ENCODE measurements at regions not wholly inside any gene's neighbourhood (a gene's known extent, or its start where the extent isn't known, plus 50 kb on each side); places are given as distances from the start of the nearest gene placed in this dataset.

DNA sequence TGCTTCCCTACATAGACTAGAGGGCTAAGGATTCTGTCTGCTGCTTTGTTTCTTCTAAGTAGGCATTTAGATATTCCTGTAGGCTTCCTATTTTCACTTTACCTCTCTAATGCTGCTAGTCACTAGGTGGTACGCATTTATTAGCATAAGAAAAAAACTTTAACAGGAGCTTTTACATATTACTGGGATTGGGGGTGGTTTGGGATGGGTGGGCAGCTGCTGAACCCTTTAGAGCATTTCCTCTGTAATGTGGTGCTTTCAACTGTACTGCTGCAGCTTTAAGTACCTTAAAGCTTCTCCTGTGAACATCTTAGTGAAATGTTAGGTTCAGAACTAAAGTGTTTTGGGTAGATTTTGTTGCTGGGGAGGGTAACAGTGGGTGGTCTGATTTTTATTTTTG is 92.6 kb downstream of the ZNF486 start:
- Mint-ChIP-seq H3K27ac (no peak overlapping the region), H3K9me3 (peaks cover 45% of the 10 kb centered on the region), H3K4me1 (ENCODE audit: low read depth) (no peaks in the 10 kb centered on the region), H3K36me3 (ENCODE audit: low read depth) (no peaks in the 10 kb centered on the region), H3K4me3 (no peak overlapping the region), H3K27me3 (ENCODE audit: low read depth) (no peaks in the 10 kb centered on the region)

DNA sequence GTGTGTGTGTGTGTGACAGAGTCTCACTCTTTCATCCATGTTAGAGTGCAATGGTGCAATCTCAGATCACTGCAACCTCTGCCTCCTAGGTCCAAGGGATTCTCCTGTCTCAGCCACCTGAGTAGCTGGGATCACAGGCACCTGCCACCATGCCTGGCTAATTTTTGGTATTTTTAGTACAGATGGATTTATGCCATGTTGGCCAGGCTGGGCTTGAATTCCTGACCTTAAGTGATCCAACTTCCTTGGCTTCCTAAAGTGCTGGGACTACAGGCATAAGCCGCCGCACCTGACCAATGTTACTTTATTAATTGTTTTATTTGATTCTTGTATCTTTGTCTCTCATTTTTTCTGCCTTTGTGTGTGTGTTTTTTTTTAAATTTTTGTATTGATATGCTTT is 89.6 kb downstream of the ZNF486 start:
- Mint-ChIP-seq H3K4me1 (ENCODE audit: low read depth) (no peaks in the 10 kb centered on the region), H3K36me3 (ENCODE audit: low read depth) (no peaks in the 10 kb centered on the region), H3K9me3 (peaks cover 44% of the 10 kb centered on the region), H3K27me3 (ENCODE audit: low read depth) (no peaks in the 10 kb centered on the region), H3K4me3 (no peak overlapping the region), H3K27ac (no peak overlapping the region)

- no peak overlapping the region for H3K4me3 Mint-ChIP-seq
- H3K27me3 Mint-ChIP-seq (ENCODE audit: low read depth), result no peaks in the 10 kb centered on the region
- H3K9me3 Mint-ChIP-seq, result peaks cover 33% of the 10 kb centered on the region
- no peak overlapping the region for H3K27ac Mint-ChIP-seq
- H3K4me1 Mint-ChIP-seq (ENCODE audit: low read depth), result no peaks in the 10 kb centered on the region
- H3K36me3 Mint-ChIP-seq (ENCODE audit: low read depth), result no peaks in the 10 kb centered on the region
Observed at GRCh38 chr19:20254121-20254520, 87.1 kb downstream of the ZNF486 start.

GRCh38 chr19:20252613-20253012 is 85.6 kb downstream of the ZNF486 start:
- H3K4me1 Mint-ChIP-seq (ENCODE audit: low read depth), result no peaks in the 10 kb centered on the region
- peaks cover 18% of the 10 kb centered on the region for H3K9me3 Mint-ChIP-seq
- no peaks in the 10 kb centered on the region for H3K27me3 Mint-ChIP-seq (ENCODE audit: low read depth)
- no peak overlapping the region for H3K27ac Mint-ChIP-seq
- H3K36me3 Mint-ChIP-seq (ENCODE audit: low read depth), result no peaks in the 10 kb centered on the region
- H3K4me3 Mint-ChIP-seq, result no peak overlapping the region

DNA sequence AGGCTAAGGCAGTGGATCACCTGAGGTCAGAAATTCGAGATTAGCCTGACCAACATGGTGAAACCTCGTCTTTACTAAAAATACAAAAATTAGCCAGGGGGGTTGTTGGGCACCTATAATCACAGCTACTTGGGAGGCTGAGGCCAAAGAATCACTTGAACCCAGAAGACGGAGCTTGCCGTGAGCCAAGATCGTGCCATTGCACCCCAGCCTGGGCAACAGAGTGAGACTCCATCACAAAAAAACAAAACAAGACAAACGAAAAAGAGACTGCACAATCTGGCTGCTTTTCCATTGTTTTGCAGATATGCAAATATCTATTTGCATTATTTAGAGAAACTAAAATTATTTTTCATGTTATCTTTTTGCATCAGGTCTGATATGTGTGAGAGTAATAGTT is 83.6 kb downstream of the ZNF486 start:
- no peaks in the 10 kb centered on the region for H3K36me3 Mint-ChIP-seq (ENCODE audit: low read depth)
- H3K4me3 Mint-ChIP-seq, result no peak overlapping the region
- H3K27ac Mint-ChIP-seq, result no peak overlapping the region
- no peaks in the 10 kb centered on the region for H3K4me1 Mint-ChIP-seq (ENCODE audit: low read depth)
- H3K27me3 Mint-ChIP-seq (ENCODE audit: low read depth), result no peaks in the 10 kb centered on the region
- H3K9me3 Mint-ChIP-seq, result peaks cover 12% of the 10 kb centered on the region

GRCh38 chr19:20250121-20250520 is 83.1 kb downstream of the ZNF486 start:
- Mint-ChIP-seq H3K27me3 (ENCODE audit: low read depth) (no peaks in the 10 kb centered on the region), H3K27ac (no peak overlapping the region), H3K4me1 (ENCODE audit: low read depth) (no peaks in the 10 kb centered on the region), H3K9me3 (peaks cover 14% of the 10 kb centered on the region), H3K4me3 (no peak overlapping the region), H3K36me3 (ENCODE audit: low read depth) (no peaks in the 10 kb centered on the region)
